SU-DHL-6 (cell line): ENCODE measurements at regions not wholly inside any gene's neighbourhood (a gene's known extent, or its start where the extent isn't known, plus 50 kb on each side); places are given as distances from the start of the nearest gene placed in this dataset.

Source experiments
- H2AFZ ChIP-seq: fragments of 200-600 bp; sonication (generic); 2 replicates; pipeline ENCODE4 v1.6.1; 2014; ENCODE audit warnings: low read depth, mild to moderate bottlenecking, moderate library complexity, mixed read lengths, antibody characterized with exemption, low read length; ENCODE audit not compliant: severe bottlenecking
- H3F3A ChIP-seq: fragments of 200-600 bp; shearing (Covaris generic); 2 replicates; pipeline ENCODE4 v1.6.0; 2016; ENCODE audit warnings: antibody characterized with exemption, mild to moderate bottlenecking; ENCODE audit not compliant: insufficient read depth
- H3K27ac ChIP-seq: fragments of 200-600 bp; sonication (generic); 2 replicates; pipeline ENCODE4 v1.5.1; 2016; ENCODE audit warnings: low read depth, mild to moderate bottlenecking, low read length, moderate library complexity, mixed read lengths
- H3K27me3 ChIP-seq: fragments of 200-600 bp; sonication (generic), shearing (Covaris generic); 2 replicates; pipeline ENCODE4 v1.6.0; 2014; ENCODE audit warnings: mild to moderate bottlenecking, low read length
- H3K36me3 ChIP-seq: fragments of 200-600 bp; sonication (generic); 2 replicates; pipeline ENCODE4 v1.6.1; 2014; ENCODE audit warnings: mild to moderate bottlenecking, low read length, mixed read lengths
- H3K4me2 ChIP-seq: fragments of 300-600, 200-600 bp; shearing (Covaris generic), sonication (generic); 2 replicates; pipeline ENCODE4 v1.6.0; 2014; ENCODE audit warnings: low read length, low read depth, mild to moderate bottlenecking; ENCODE audit not compliant: poor library complexity, severe bottlenecking
- H3K4me3 ChIP-seq: fragments of 200-600 bp; sonication (generic); 2 replicates; pipeline ENCODE4 v1.5.1; 2014; ENCODE audit warnings: antibody characterized with exemption, low read length, mild to moderate bottlenecking, mixed read lengths; ENCODE audit not compliant: insufficient read depth, poor library complexity, severe bottlenecking
- H3K79me2 ChIP-seq: fragments of 200-600 bp; sonication (generic); 2 replicates; pipeline ENCODE4 v1.6.1; 2014; ENCODE audit warnings: mild to moderate bottlenecking, low read length, moderate library complexity; ENCODE audit not compliant: insufficient read depth
- H3K9ac ChIP-seq: fragments of 200-600 bp; sonication (generic); 2 replicates; pipeline ENCODE4 v1.7.0; 2014; ENCODE audit warnings: mild to moderate bottlenecking, low read length
- H3K9me2 ChIP-seq: fragments of 200-600 bp; sonication (generic); replicated peaks from 2 replicates; pipeline ENCODE4 v1.6.1; 2014; ENCODE audit warnings: low read length; ENCODE audit not compliant: insufficient read depth
- H3K9me3 ChIP-seq: fragments of 200-600 bp; sonication (generic); 2 replicates; pipeline ENCODE4 v1.6.1; 2014; ENCODE audit warnings: low read length, mixed read lengths; ENCODE audit not compliant: insufficient read depth
- H4K20me1 ChIP-seq: fragments of 200-600 bp; sonication (generic); 2 replicates; pipeline ENCODE4 v1.6.1; 2014; ENCODE audit warnings: low read depth, mild to moderate bottlenecking, antibody characterized with exemption, low read length, moderate library complexity, mixed read lengths
- CTCF ChIP-seq: fragments of 200-600 bp; sonication (generic); IDR thresholded peaks from one replicate; pipeline ENCODE4 v1.5.1; 2017; ENCODE audit warnings: antibody characterized with exemption, mild to moderate bottlenecking, low read length, moderate library complexity; ENCODE audit not compliant: insufficient read depth, poor library complexity, severe bottlenecking
- EZH2phosphoT487 ChIP-seq: fragments of 200-600 bp; sonication (generic), shearing (Covaris generic); conservative IDR thresholded peaks from 2 replicates; pipeline ENCODE4 v1.6.1; 2018; ENCODE audit warnings: mild to moderate bottlenecking, antibody characterized with exemption, low read length, moderate library complexity, mixed read lengths

- Histone ChIP-seq H3K9me3 (no peaks in the 10 kb centered on the region), H3F3A (no peaks in the 10 kb centered on the region), H3K4me3 (no peak overlapping the region), H3K9ac (no peak overlapping the region), H4K20me1 (no peaks in the 10 kb centered on the region), H2AFZ (no peak overlapping the region), H3K27ac (no peak overlapping the region), H3K36me3 (no peaks in the 10 kb centered on the region), H3K4me2 (no peak overlapping the region), H3K79me2 (no peaks in the 10 kb centered on the region), H3K9me2 (no peaks in the 10 kb centered on the region), H3K27me3 (no peaks in the 10 kb centered on the region)
- TF ChIP-seq EZH2phosphoT487: no peak
- TF ChIP-seq CTCF: no peak
These were observed 499.1 kb upstream of the NUDT12 start for GRCh38 chr5:104061707-104062106.

DNA sequence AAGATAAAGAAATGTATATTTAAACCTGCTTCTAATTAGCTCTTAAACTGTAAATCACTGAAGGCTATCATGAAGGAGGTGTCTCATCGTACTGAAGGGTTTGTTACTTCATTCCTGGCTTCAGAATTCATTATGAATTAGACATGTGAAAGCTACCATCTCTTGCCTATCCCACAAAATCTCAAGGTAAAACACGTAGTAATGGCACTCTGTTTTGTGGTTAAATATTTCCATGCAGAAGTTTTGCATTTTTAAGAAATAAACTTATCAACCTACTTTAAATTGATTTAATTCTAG is 490.7 kb upstream of the NUDT12 start:
- Histone ChIP-seq H3K27ac (no peak overlapping the region), H3K36me3 (no peaks in the 10 kb centered on the region), H4K20me1 (no peaks in the 10 kb centered on the region), H3K4me3 (no peak overlapping the region), H3K79me2 (no peaks in the 10 kb centered on the region), H3F3A (no peaks in the 10 kb centered on the region), H3K4me2 (no peak overlapping the region), H3K9me2 (no peaks in the 10 kb centered on the region), H3K27me3 (no peaks in the 10 kb centered on the region), H3K9me3 (no peaks in the 10 kb centered on the region), H3K9ac (no peak overlapping the region), H2AFZ (no peak overlapping the region)
- TF ChIP-seq EZH2phosphoT487 (no peak), CTCF (no peak)

DNA sequence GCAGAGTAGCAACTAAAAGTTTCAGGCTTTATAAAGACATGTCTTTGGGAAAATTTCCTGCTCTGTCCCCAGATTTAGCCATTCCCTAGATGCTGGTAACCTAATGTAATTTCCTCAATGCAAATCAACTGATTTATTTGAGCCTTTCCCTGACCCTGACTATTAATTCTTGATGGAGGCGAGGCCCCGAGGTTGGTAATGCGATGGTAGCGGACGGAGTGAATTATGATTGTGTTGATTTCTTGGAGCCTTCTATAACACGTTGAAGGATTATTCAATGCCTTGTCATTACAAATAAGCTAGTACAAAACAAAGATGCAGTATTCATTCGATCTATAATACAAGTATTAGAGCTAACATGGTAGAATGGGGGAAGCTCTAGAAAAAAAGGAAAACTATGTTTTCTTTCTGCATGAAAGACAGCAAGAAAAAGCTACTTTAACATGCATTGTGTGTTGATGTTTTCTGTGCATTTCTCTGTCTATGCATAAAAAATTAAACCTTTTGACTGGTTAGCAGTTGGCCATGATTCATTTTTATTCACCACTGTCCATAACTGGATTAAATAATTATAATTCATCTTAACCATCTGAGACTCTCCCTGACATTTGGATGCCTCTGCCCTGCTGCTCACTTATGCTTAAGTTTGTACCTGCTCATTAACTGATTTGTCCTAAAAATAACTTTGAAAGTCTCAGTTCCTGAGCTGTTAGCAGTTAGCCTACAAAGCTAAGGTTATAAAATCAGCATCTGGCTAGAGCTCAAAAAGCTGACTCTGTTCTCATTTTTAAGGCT is 490.2 kb upstream of the NUDT12 start:
- Histone ChIP-seq H3K27ac (no peak overlapping the region), H3K9ac (no peak overlapping the region), H3K9me2 (no peaks in the 10 kb centered on the region), H3K79me2 (no peaks in the 10 kb centered on the region), H4K20me1 (no peaks in the 10 kb centered on the region), H3F3A (no peaks in the 10 kb centered on the region), H3K36me3 (no peaks in the 10 kb centered on the region), H3K4me2 (no peak overlapping the region), H3K27me3 (no peaks in the 10 kb centered on the region), H3K9me3 (no peaks in the 10 kb centered on the region), H2AFZ (no peak overlapping the region), H3K4me3 (no peak overlapping the region)
- no peak for TF ChIP-seq EZH2phosphoT487
- no peak for TF ChIP-seq CTCF
